Body of pancreas (tissue), 4 donors: ENCODE measurements at regions not wholly inside any gene's neighbourhood (a gene's known extent, or its start where the extent isn't known, plus 50 kb on each side); places are given as distances from the start of the nearest gene placed in this dataset.

Source experiments
- ATAC-seq: fragments of 150-250 bp; one replicate; pipeline ENCODE4 v1.9.1; 2016
- DNase-seq, 4 donors: peaks; one replicate each; pipeline ENCODE4 v3.0.0-alpha.2; 2019
- H3K27ac ChIP-seq, 4 donors: fragments of 200-600 bp; sonication (generic); 1 replicate in 3 of 4; 2 replicates in 1 of 4; pipeline versions ENCODE4 v1.5.1 to v1.6.1; 2016 to 2019; ENCODE audit warnings: mild to moderate bottlenecking in 1 of 4, mixed read lengths in 1 of 4, moderate library complexity in 1 of 4
- H3K27me3 ChIP-seq, 2 donors: fragments of 200-600 bp; sonication (generic); one replicate each; pipeline ENCODE4 v1.6.0; 2016; ENCODE audit warnings: mild to moderate bottlenecking in 1 of 2
- H3K36me3 ChIP-seq, 2 donors: fragments of 200-600 bp; sonication (generic); replicated peaks in 1 of 2; 2 replicates each; pipeline ENCODE4 v1.5.1; 2016; ENCODE audit warnings: low read depth in 2 of 2; ENCODE audit not compliant: insufficient read depth in 1 of 2
- H3K4me1 ChIP-seq: fragments of 200-600 bp; sonication (generic); one replicate; pipeline ENCODE4 v1.6.0; 2016
- H3K4me3 ChIP-seq, 2 donors: fragments of 200-600 bp; sonication (generic); 1 replicate in 1 of 2; 2 replicates in 1 of 2; pipeline ENCODE4 v1.5.1; 2016 to 2019
- H3K9me3 ChIP-seq, 3 donors: fragments of 200-600 bp; sonication (generic); 1 replicate in 2 of 3; 2 replicates in 1 of 3; pipeline ENCODE4 v1.5.1; 2016
- POLR2A ChIP-seq, 3 donors: fragments of 450-650 bp; IDR thresholded peaks; one replicate each; pipeline ENCODE4 v1.6.1; 2016; ENCODE audit warnings: antibody characterized with exemption in 3 of 3, mild to moderate bottlenecking in 2 of 3
- WGBS, 2 donors: methylation state at CpG; one replicate each; pipeline ENCODE4 v1.1.5; 2017; 5-methylcytosine and 5-hydroxymethylcytosine counted together
- intact Hi-C: fragments of 100-400 bp; cut with DNase I; formaldehyde crosslinking; loops from one replicate; pipeline ENCODE4 v1.15.1; 2023
- TF ChIP-seq, protein P1 (sequence below), 7 experiments: fragments of 450-650 bp in 4 of 7; fragments of 200-600 bp in 3 of 7; sonication (generic) in 3 of 7; IDR thresholded peaks; one replicate each; pipeline ENCODE4 v1.5.1; 2016 to 2019; ENCODE audit warnings: antibody characterized with exemption in 7 of 7

DNA sequence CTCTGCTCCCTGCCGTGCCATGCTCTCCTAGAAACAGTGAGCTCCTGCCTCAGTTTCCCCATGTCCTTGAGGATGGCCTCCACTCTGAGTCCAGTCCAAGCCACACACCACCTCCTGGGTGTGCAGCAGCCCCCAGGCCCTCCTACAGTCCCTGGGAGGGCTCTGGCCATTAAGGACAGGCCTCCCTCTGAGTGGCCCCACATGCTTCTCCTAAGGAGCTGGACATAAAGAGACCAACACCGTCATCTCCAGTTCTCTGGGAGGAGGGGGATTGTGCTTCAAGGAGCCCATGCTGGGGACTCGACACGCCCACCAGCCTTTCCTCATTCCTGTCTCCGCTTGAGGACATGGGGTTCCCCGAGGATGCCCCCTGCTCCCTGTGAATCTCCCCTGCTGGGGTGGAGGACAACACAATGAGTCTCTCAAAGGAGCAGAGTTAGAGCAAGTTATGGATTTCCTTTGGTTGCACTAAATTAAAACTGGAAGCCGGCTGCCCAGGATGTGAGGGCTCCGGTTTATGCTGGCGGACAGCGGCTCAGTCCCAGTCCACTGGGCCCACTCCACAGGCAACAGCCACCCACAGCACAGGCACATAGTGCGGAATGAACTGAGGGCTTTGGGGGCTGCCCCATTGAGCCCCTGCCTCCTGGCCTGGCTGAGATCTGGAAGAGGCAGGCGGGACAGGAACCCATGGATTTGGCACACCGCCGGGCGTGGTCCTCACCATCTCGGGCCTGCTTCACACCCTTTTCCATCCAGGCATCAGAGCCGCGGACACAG lies 165.6 kb upstream of the IQSEC1 start:
- 81 to 86% methylated on average over 13 to 18 of the region's 18 CpGs for WGBS, 2 donors
- no peaks in the 10 kb centered on the region for H3K9me3 ChIP-seq
- DNase-seq (no peak), ATAC-seq (no peak)
- H3K4me3 ChIP-seq, result no peak overlapping the region
- no peaks in the 10 kb centered on the region for H3K4me1 ChIP-seq
- no peak for TF ChIP-seq POLR2A (IDR thresholded peaks at IDR 0.05)
- TF ChIP-seq, protein P1, sequence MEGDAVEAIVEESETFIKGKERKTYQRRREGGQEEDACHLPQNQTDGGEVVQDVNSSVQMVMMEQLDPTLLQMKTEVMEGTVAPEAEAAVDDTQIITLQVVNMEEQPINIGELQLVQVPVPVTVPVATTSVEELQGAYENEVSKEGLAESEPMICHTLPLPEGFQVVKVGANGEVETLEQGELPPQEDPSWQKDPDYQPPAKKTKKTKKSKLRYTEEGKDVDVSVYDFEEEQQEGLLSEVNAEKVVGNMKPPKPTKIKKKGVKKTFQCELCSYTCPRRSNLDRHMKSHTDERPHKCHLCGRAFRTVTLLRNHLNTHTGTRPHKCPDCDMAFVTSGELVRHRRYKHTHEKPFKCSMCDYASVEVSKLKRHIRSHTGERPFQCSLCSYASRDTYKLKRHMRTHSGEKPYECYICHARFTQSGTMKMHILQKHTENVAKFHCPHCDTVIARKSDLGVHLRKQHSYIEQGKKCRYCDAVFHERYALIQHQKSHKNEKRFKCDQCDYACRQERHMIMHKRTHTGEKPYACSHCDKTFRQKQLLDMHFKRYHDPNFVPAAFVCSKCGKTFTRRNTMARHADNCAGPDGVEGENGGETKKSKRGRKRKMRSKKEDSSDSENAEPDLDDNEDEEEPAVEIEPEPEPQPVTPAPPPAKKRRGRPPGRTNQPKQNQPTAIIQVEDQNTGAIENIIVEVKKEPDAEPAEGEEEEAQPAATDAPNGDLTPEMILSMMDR (IDR thresholded peaks at IDR 0.05), result no peak
- no peaks in the 10 kb centered on the region for H3K36me3 ChIP-seq
- intact Hi-C loops, result no loop called here
- H3K27me3 ChIP-seq, result no peaks in the 10 kb centered on the region
- no peak overlapping the region for H3K27ac ChIP-seq

DNA sequence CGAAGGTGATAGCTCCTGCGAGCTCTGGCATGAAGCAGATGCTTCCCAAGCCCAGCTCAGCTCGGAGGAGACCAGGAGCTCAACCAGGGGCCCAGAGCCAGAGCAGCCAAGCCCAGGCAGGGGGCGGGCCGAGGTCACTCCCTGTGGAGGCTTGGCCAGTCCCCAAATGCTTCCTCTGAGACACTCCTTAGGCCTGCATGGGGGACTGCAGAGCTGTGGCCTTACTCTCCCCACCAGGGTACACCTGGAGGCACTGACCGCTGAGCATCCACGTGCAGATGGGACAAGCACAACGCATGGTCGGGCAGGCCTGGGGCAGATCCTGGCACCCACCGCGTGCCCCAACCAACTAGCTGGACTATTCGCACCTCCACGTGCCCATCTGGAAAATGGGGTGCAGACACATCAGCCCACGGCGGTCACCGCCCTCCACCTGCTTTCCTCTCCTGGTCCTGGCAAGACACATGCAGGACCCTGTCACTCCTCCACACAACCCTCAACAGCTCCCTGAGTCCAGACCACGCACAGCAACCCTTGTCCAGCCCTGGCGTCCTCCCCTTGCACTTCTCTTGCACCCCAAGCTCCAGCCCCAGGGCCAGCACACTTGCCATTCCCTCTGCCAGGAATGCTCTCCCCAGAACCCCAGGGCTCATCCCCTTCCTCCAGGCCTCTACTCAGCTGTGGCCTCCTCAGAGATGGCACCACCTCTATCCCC lies 164.7 kb upstream of the IQSEC1 start:
- no peak for DNase-seq
- Histone ChIP-seq H3K27me3 (no peaks in the 10 kb centered on the region), H3K36me3 (no peaks in the 10 kb centered on the region), H3K27ac (no peak overlapping the region), H3K4me3 (no peak overlapping the region), H3K4me1 (no peaks in the 10 kb centered on the region), H3K9me3 (no peaks in the 10 kb centered on the region)
- no peak for TF ChIP-seq POLR2A (IDR thresholded peaks at IDR 0.05)
- TF ChIP-seq, protein P1 (IDR thresholded peaks at IDR 0.05), result no peak
- intact Hi-C loops, result no loop called here
- WGBS, 2 donors, result 87 to 93% methylated on average over 6 to 18 of the region's 18 CpGs
- ATAC-seq, result no peak

DNA sequence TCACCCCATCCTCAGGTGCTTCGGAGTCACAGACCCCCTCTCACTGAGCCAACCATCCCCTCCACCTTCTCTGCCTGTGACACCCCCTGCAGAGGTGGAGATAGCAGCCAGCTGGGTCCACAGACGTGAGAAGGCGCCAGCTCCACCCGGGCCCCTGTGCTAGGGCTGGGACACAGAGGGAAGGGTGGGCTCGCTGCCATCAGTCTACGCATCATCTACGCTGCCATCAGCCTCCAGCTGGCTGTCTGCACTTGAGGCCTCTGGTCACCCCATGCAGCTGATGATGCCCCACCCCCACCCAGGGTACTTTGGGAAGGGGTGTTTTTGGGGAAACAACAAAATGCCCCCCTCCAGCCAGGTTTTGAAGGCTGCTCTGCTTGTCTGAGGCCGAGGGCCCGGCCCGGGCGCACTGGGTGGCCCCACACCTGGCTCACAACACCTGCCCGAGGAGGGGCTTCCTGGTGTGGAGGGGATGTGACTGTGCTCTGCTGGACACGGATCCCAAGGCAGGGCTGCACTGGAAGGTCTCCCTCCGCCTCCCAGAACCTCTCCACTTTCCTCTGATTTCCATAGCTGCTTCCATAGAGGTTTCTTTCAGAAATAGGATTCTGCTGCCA lies 163.4 kb upstream of the IQSEC1 start:
- Histone ChIP-seq H3K36me3 (no peaks in the 10 kb centered on the region), H3K9me3 (no peaks in the 10 kb centered on the region), H3K27ac (no peak overlapping the region), H3K27me3 (no peaks in the 10 kb centered on the region), H3K4me1 (no peaks in the 10 kb centered on the region), H3K4me3 (no peak overlapping the region)
- 80 to 92% methylated on average over 14 of the region's 14 CpGs for WGBS, 2 donors
- TF ChIP-seq, protein P1 (IDR thresholded peaks at IDR 0.05), result no peak
- TF ChIP-seq POLR2A (IDR thresholded peaks at IDR 0.05), result no peak
- ATAC-seq, result no peak
- intact Hi-C loops, result no loop called here
- no peak for DNase-seq

DNA sequence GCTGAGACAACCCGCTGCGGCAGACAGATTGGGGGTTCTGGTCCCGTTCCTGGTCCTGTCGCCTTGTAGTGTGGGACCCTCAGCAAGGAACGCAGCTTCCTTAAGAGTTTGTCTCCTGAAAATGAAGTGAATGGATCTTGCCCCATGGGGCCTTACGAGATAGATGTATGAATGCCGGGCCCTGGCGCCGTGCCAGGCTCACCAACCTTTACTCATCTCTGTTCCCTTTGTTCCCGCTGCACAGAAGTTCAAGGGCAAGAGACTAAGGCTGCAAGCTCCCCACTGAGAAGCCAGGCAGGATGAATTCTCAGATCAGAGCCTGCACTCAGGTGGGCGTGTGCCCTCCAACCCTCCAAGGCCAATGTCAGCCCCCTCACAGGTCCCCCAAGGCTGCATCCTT lies 162.7 kb upstream of the IQSEC1 start:
- WGBS, 2 donors, result 66 to 73% methylated on average over 10 to 11 of the region's 11 CpGs

More for the DNA sequence above, 162.7 kb upstream of the IQSEC1 start:
- DNase-seq (no peak), ATAC-seq (no peak)
- Histone ChIP-seq H3K27me3 (no peaks in the 10 kb centered on the region), H3K36me3 (no peaks in the 10 kb centered on the region), H3K27ac (no peak overlapping the region), H3K4me3 (no peak overlapping the region), H3K4me1 (no peaks in the 10 kb centered on the region), H3K9me3 (no peaks in the 10 kb centered on the region)
- TF ChIP-seq, protein P1 (IDR thresholded peaks at IDR 0.05), result no peak
- no peak for TF ChIP-seq POLR2A (IDR thresholded peaks at IDR 0.05)
- intact Hi-C loops, result no loop called here
